Endothelial cell of umbilical vein (primary cell): ENCODE measurements at regions not wholly inside any gene's neighbourhood (a gene's known extent, or its start where the extent isn't known, plus 50 kb on each side); places are given as distances from the start of the nearest gene placed in this dataset.

Source experiments
- BruUV-seq: library from RNA; stranded (reverse); fragments of 400-500 nt; replicated peaks from 2 replicates; lab custom pipeline; 2021; lab: Mats Ljungman, UMichigan
- CTCF ChIA-PET: fragments of 300-600, 350-600 bp; sonication (Branson Sonifier 250); formaldehyde crosslinking; loops from one replicate; lab custom pipeline; 2021; ENCODE audit warnings: antibody characterized with exemption, inconsistent platforms; lab: Charles Lee
- POLR2A ChIA-PET: fragments of 300-600, 350-600 bp; sonication (Branson Sonifier 250); formaldehyde crosslinking; loops from one replicate; lab custom pipeline; 2021; ENCODE audit warnings: antibody characterized with exemption, inconsistent platforms; lab: Charles Lee
- DNase-seq: peaks from one replicate; pipeline ENCODE4 v3.0.0-alpha.2; 2011; ENCODE audit warnings: low read depth, low spot score
- FAIRE-seq: peaks from 2 replicates; lab custom pipeline; 2011; peaks lifted over from hg19 to GRCh38; lab: Jason Lieb, UNC
- H2AFZ ChIP-seq: 2 replicates; pipeline ENCODE4 v1.6.0; 2012; ENCODE audit warnings: low read depth, low read length, control low read depth, inconsistent platforms
- H3K27ac ChIP-seq: 2 replicates; pipeline ENCODE4 v1.5.1; 2011; ENCODE audit warnings: low read depth, mild to moderate bottlenecking, control low read depth, low read length, moderate library complexity; ENCODE audit not compliant: insufficient read depth
- H3K27me3 ChIP-seq, 2 experiments: 2 replicates each; pipeline versions ENCODE4 v1.6.0 to v1.6.1; 2011; ENCODE audit warnings: low read length in 2 of 2, mixed read lengths in 1 of 2; ENCODE audit not compliant: control insufficient read depth in 2 of 2, insufficient read depth in 2 of 2
- H3K36me3 ChIP-seq, 2 experiments: 2 replicates in 1 of 2; 3 replicates in 1 of 2; pipeline ENCODE4 v1.5.1; 2011; ENCODE audit warnings: low read length in 2 of 2, mild to moderate bottlenecking in 1 of 2, moderate library complexity in 1 of 2; ENCODE audit not compliant: control insufficient read depth in 2 of 2, insufficient read depth in 2 of 2; ENCODE audit errors: extremely low read depth in 1 of 2
- H3K4me1 ChIP-seq: 3 replicates; pipeline ENCODE4 v1.5.1; 2011; ENCODE audit warnings: mild to moderate bottlenecking, low read length; ENCODE audit not compliant: control insufficient read depth, insufficient read depth; ENCODE audit errors: extremely low read depth
- H3K4me2 ChIP-seq: 2 replicates; pipeline ENCODE4 v1.6.1; 2011; ENCODE audit warnings: low read length, control low read depth, mixed read lengths; ENCODE audit not compliant: insufficient read depth
- H3K4me3 ChIP-seq, 3 experiments: fragments of 200-600 bp in 1 of 3; sonication (generic), shearing (Covaris generic) in 1 of 3; replicated peaks in 1 of 3; 2 replicates each; pipeline ENCODE4 v1.5.1; 2011 to 2016; ENCODE audit warnings: control low read depth in 3 of 3, low read length in 3 of 3, mild to moderate bottlenecking in 2 of 3, inconsistent platforms in 1 of 3, low read depth in 1 of 3, moderate library complexity in 1 of 3; ENCODE audit not compliant: insufficient read depth in 1 of 3
- H3K79me2 ChIP-seq: 2 replicates; pipeline ENCODE4 v1.6.0; 2012; ENCODE audit warnings: low read length, inconsistent platforms; ENCODE audit not compliant: control insufficient read depth, insufficient read depth
- H3K9ac ChIP-seq: replicated peaks from 2 replicates; pipeline ENCODE3; 2011; ENCODE audit warnings: low read length, control low read depth; ENCODE audit not compliant: insufficient read depth; ENCODE audit errors: extremely low read depth
- H3K9me1 ChIP-seq: replicated peaks from 3 replicates; pipeline ENCODE4 v1.6.0; 2011; ENCODE audit warnings: mild to moderate bottlenecking, low read length; ENCODE audit not compliant: control insufficient read depth, insufficient read depth; ENCODE audit errors: extremely low read depth
- H3K9me3 ChIP-seq: replicated peaks from 2 replicates; pipeline ENCODE4 v1.5.1; 2012; ENCODE audit warnings: low read length, inconsistent platforms; ENCODE audit not compliant: control insufficient read depth, insufficient read depth
- H4K20me1 ChIP-seq: replicated peaks from 2 replicates; pipeline ENCODE3; 2011; ENCODE audit warnings: mild to moderate bottlenecking, low read length; ENCODE audit not compliant: control insufficient read depth, insufficient read depth; ENCODE audit errors: extremely low read depth
- EZH2 ChIP-seq: IDR thresholded peaks from 2 replicates; pipeline ENCODE4 v1.6.1; 2012; ENCODE audit warnings: borderline replicate concordance, low read depth, mild to moderate bottlenecking, moderate library complexity, low read length, inconsistent platforms; ENCODE audit not compliant: severe bottlenecking
- FOS ChIP-seq: IDR thresholded peaks from 2 replicates; pipeline ENCODE4 v1.6.1; 2011; ENCODE audit warnings: mild to moderate bottlenecking, low read length, moderate library complexity, borderline replicate concordance; ENCODE audit not compliant: insufficient read depth
- GATA2 ChIP-seq: IDR thresholded peaks from 2 replicates; pipeline ENCODE4 v1.7.0; 2011; ENCODE audit warnings: low read depth, mild to moderate bottlenecking, moderate library complexity, mixed read lengths, low read length; ENCODE audit not compliant: insufficient read length, insufficient read depth
- JUN ChIP-seq: IDR thresholded peaks from 2 replicates; pipeline ENCODE4 v1.6.1; 2011; ENCODE audit warnings: borderline replicate concordance, low read depth; ENCODE audit not compliant: insufficient read length, insufficient read depth
- MYC ChIP-seq: IDR thresholded peaks from one replicate; pipeline ENCODE4 v1.6.1; 2011; ENCODE audit warnings: mild to moderate bottlenecking, low read depth, low read length
- POLR2A ChIP-seq: IDR thresholded peaks from 2 replicates; pipeline ENCODE4 v1.6.1; 2012; ENCODE audit warnings: low read depth, mild to moderate bottlenecking, control low read depth, low read length
- POLR2AphosphoS5 ChIP-seq: IDR thresholded peaks from 2 replicates; pipeline ENCODE4 v1.6.1; 2012; ENCODE audit warnings: low read depth, mild to moderate bottlenecking, control low read depth, low read length, moderate library complexity; ENCODE audit not compliant: insufficient read depth
- dilution Hi-C: fragments of 300-500 bp; cut with MboI; formaldehyde crosslinking; loops from one replicate; pipeline ENCODE4 v1.15.0; 2019; ENCODE audit warnings: low sequenced_read_pairs; ENCODE audit not compliant: extremely low pct_ligation_motif_present
- intact Hi-C: fragments of 100-400 bp; cut with micrococcal nuclease; formaldehyde crosslinking; loops from one replicate; pipeline ENCODE4 v1.10.0; 2022
- TF ChIP-seq, protein P1 (sequence below), 2 donors: IDR thresholded peaks; 1 replicate in 1 of 2; 2 replicates in 1 of 2; pipeline ENCODE4 v1.5.1; 2011; ENCODE audit warnings: low read length in 2 of 2, mild to moderate bottlenecking in 2 of 2, moderate library complexity in 2 of 2, control low read depth in 1 of 2, inconsistent platforms in 1 of 2, low read depth in 1 of 2; ENCODE audit not compliant: insufficient read depth in 1 of 2; ENCODE audit errors: extremely low read depth in 1 of 2
- TF ChIP-seq, protein P2 (sequence below): IDR thresholded peaks from 2 replicates; pipeline ENCODE4 v1.6.1; 2011; ENCODE audit not compliant: insufficient read depth, insufficient read length

DNA sequence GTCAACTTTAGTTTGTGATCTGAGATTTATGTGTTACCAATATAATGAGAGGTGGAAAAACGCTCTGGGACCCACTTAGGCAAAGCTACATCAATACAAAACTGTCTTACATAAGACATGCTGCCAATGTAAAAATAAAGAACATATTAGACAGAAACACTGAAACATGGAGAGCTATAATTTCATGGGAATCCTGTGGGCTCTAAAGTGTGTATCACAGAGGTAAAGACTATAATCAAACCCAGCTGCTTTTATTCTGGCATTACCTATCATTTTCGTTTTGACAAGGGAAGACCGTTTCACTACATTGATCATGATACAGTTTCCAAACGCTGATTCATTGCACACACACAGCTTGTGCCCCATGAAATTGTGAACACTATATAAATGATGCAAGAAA lies 400.5 kb upstream of the TUSC1 start:
- H3K9me1 ChIP-seq = no peaks in the 10 kb centered on the region
- H3K9me3 ChIP-seq = no peaks in the 10 kb centered on the region
- intact Hi-C loops = no loop called here
- dilution Hi-C loops = no loop called here
- no peaks in the 10 kb centered on the region for H3K27me3 ChIP-seq
- TF ChIP-seq POLR2A = no peak
- TF ChIP-seq, protein P1, sequence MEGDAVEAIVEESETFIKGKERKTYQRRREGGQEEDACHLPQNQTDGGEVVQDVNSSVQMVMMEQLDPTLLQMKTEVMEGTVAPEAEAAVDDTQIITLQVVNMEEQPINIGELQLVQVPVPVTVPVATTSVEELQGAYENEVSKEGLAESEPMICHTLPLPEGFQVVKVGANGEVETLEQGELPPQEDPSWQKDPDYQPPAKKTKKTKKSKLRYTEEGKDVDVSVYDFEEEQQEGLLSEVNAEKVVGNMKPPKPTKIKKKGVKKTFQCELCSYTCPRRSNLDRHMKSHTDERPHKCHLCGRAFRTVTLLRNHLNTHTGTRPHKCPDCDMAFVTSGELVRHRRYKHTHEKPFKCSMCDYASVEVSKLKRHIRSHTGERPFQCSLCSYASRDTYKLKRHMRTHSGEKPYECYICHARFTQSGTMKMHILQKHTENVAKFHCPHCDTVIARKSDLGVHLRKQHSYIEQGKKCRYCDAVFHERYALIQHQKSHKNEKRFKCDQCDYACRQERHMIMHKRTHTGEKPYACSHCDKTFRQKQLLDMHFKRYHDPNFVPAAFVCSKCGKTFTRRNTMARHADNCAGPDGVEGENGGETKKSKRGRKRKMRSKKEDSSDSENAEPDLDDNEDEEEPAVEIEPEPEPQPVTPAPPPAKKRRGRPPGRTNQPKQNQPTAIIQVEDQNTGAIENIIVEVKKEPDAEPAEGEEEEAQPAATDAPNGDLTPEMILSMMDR (IDR thresholded peaks at IDR 0.05; ENCODE audit: extremely low read depth in 1 of 2, insufficient read depth in 1 of 2, low read depth in 1 of 2, low read length in 2 of 2) = no peak
- no peak overlapping the region for H3K4me2 ChIP-seq
- H2AFZ ChIP-seq = no peak overlapping the region
- H3K27ac ChIP-seq = no peak overlapping the region
- no TSS peak for BruUV-seq
- H3K4me1 ChIP-seq = no peaks in the 10 kb centered on the region
- H3K79me2 ChIP-seq = no peaks in the 10 kb centered on the region
- POLR2A ChIA-PET = no interaction called here
- H4K20me1 ChIP-seq = no peaks in the 10 kb centered on the region
- H3K4me3 ChIP-seq = no peak overlapping the region
- H3K9ac ChIP-seq = no peak overlapping the region
- no peak for DNase-seq
- CTCF ChIA-PET = no interaction called here
- H3K36me3 ChIP-seq = no peaks in the 10 kb centered on the region
- no peak for FAIRE-seq

DNA sequence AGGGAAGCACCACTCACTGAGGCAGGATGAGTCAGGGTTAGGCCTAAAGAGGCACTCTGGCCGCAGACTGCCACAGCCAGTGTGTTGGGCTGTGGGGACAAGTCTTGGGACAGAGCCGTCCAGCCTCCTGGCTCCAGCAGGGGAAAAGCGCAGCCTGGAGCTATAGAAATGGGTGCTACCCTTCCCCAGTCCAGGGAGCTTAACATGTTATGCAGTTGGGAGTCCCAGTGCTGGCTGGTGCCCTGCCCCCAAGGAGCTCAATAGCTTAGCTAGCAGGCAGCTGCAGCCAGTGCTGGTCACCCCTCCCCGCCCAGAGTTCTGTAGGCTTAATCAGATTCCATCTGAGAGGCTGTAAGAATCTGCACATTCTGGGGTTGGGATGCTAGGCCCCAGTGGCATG lies 399.6 kb upstream of the TUSC1 start:
- no peak overlapping the region for H3K27ac ChIP-seq
- no peak for FAIRE-seq
- H4K20me1 ChIP-seq = no peaks in the 10 kb centered on the region
- CTCF ChIA-PET = no interaction called here
- no peaks in the 10 kb centered on the region for H3K36me3 ChIP-seq
- no peak for DNase-seq
- no peak overlapping the region for H3K4me2 ChIP-seq
- intact Hi-C loops = no loop called here
- H3K27me3 ChIP-seq = no peaks in the 10 kb centered on the region
- H3K79me2 ChIP-seq = no peaks in the 10 kb centered on the region
- no peaks in the 10 kb centered on the region for H3K9me1 ChIP-seq
- H3K4me3 ChIP-seq = no peak overlapping the region
- dilution Hi-C loops = no loop called here
- H3K9ac ChIP-seq = no peak overlapping the region
- H2AFZ ChIP-seq = no peak overlapping the region
- TF ChIP-seq, protein P2, sequence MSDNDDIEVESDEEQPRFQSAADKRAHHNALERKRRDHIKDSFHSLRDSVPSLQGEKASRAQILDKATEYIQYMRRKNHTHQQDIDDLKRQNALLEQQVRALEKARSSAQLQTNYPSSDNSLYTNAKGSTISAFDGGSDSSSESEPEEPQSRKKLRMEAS = no peak
- TF ChIP-seq POLR2AphosphoS5 (no peak), POLR2A (no peak), GATA2 (no peak), EZH2 (no peak), FOS (no peak), MYC (no peak), JUN (no peak)
- TF ChIP-seq, protein P1 (IDR thresholded peaks at IDR 0.05; ENCODE audit: extremely low read depth in 1 of 2, insufficient read depth in 1 of 2, low read depth in 1 of 2, low read length in 2 of 2) = no peak
- no TSS peak for BruUV-seq
- H3K9me3 ChIP-seq = no peaks in the 10 kb centered on the region
- H3K4me1 ChIP-seq = no peaks in the 10 kb centered on the region
- POLR2A ChIA-PET = no interaction called here
